SK-N-SH (cell line): ENCODE measurements at regions not wholly inside any gene's neighbourhood (a gene's known extent, or its start where the extent isn't known, plus 50 kb on each side); places are given as distances from the start of the nearest gene placed in this dataset.
A peak's percentile ranks its signal among the peaks of the same experiment; 100 is the strongest.

ENCODE experiments used
- CTCF ChIA-PET: fragments of 300-600, 350-600 bp; formaldehyde crosslinking; extraction: SDS; loops from one replicate; lab custom pipeline; 2021; lab: Yijun Ruan, JAX
- POLR2A ChIA-PET: fragments of 350-600 bp; sonication (Branson Sonifier 250); formaldehyde crosslinking; extraction: SDS; loops from one replicate; lab custom pipeline; 2020; ENCODE audit warnings: antibody characterized with exemption, inconsistent platforms; lab: Yijun Ruan, JAX
- DNase-seq: peaks from one replicate; pipeline ENCODE4 v3.0.0; 2012
- H2AFZ ChIP-seq: fragments of 200-600 bp; sonication (generic); 2 replicates; pipeline ENCODE4 v1.8.1; 2016; ENCODE audit warnings: antibody characterized with exemption, mild to moderate bottlenecking, low read depth
- H3F3A ChIP-seq: fragments of 200-600 bp; sonication (generic); replicated peaks from 2 replicates; pipeline ENCODE3; 2016; ENCODE audit warnings: antibody characterized with exemption, mild to moderate bottlenecking; ENCODE audit not compliant: insufficient read depth
- H3K27ac ChIP-seq, 2 experiments: fragments of 200-500 bp in 1 of 2; fragments of 200-600 bp in 1 of 2; sonication (Bioruptor generic) in 1 of 2; sonication (generic), shearing (Covaris generic) in 1 of 2; 2 replicates each; pipeline versions ENCODE4 v1.5.1 to v1.6.1; 2014 to 2016; ENCODE audit warnings: low read depth in 2 of 2, inconsistent platforms in 1 of 2, low read length in 1 of 2, mild to moderate bottlenecking in 1 of 2, mixed read lengths in 1 of 2
- H3K27me3 ChIP-seq: fragments of 200-600 bp; sonication (generic), shearing (Covaris generic); 2 replicates; pipeline ENCODE4 v1.6.1; 2016; ENCODE audit warnings: mixed run types; ENCODE audit not compliant: insufficient read depth
- H3K36me3 ChIP-seq, 2 experiments: fragments of 200-500 bp in 1 of 2; fragments of 200-600 bp in 1 of 2; sonication (Bioruptor generic) in 1 of 2; sonication (generic) in 1 of 2; replicated peaks in 1 of 2; 2 replicates each; pipeline versions ENCODE3 to v1.5.1; 2014 to 2016; ENCODE audit warnings: low read length in 1 of 2, mild to moderate bottlenecking in 1 of 2; ENCODE audit not compliant: insufficient read depth in 2 of 2, control insufficient read depth in 1 of 2
- H3K4me1 ChIP-seq, 2 experiments: fragments of 200-500 bp in 1 of 2; fragments of 200-600 bp in 1 of 2; sonication (Bioruptor generic) in 1 of 2; sonication (generic), shearing (Covaris generic) in 1 of 2; 2 replicates each; pipeline versions ENCODE4 v1.5.1 to v1.6.1; 2014 to 2016; ENCODE audit warnings: low read depth in 1 of 2, low read length in 1 of 2, mixed run types in 1 of 2; ENCODE audit not compliant: insufficient read depth in 2 of 2, control insufficient read depth in 1 of 2
- H3K4me2 ChIP-seq: fragments of 200-600 bp; sonication (generic), shearing (Covaris generic); 2 replicates; pipeline ENCODE4 v1.6.1; 2017; ENCODE audit warnings: mixed run types
- H3K4me3 ChIP-seq, 2 experiments: fragments of 200-500 bp in 1 of 2; fragments of 200-600 bp in 1 of 2; sonication (Bioruptor generic) in 1 of 2; sonication (generic), shearing (Covaris generic) in 1 of 2; 2 replicates each; pipeline versions ENCODE4 v1.5.1 to v1.8.1; 2014 to 2016; ENCODE audit warnings: low read depth in 2 of 2, inconsistent platforms in 1 of 2, low read length in 1 of 2, mild to moderate bottlenecking in 1 of 2, mixed read lengths in 1 of 2, moderate library complexity in 1 of 2
- H3K79me2 ChIP-seq: fragments of 200-600 bp; sonication (generic); 2 replicates; pipeline ENCODE4 v1.8.1; 2017; ENCODE audit warnings: mild to moderate bottlenecking; ENCODE audit not compliant: insufficient read depth
- H3K9ac ChIP-seq: fragments of 200-600 bp; sonication (generic); 2 replicates; pipeline ENCODE4 v1.6.1; 2017; ENCODE audit warnings: mixed run types
- H3K9me2 ChIP-seq: fragments of 200-600 bp; sonication (generic); 2 replicates; pipeline ENCODE4 v1.6.1; 2017; ENCODE audit warnings: mixed run types
- H3K9me3 ChIP-seq: fragments of 200-600 bp; sonication (generic); 2 replicates; pipeline ENCODE4 v1.6.1; 2017; ENCODE audit warnings: mixed run types, mild to moderate bottlenecking, moderate library complexity
- H4K20me1 ChIP-seq: fragments of 200-600 bp; sonication (generic); 2 replicates; pipeline ENCODE4 v1.6.1; 2017; ENCODE audit warnings: mild to moderate bottlenecking, mixed run types; ENCODE audit not compliant: insufficient read depth
- CHD2 ChIP-seq: fragments of 150-350 bp; IDR thresholded peaks from 2 replicates; pipeline ENCODE4 v1.6.1; 2018; ENCODE audit warnings: low read length; ENCODE audit not compliant: partially characterized antibody
- FOXJ3 ChIP-seq: sonication (generic); formaldehyde crosslinking; IDR thresholded peaks from 2 replicates; pipeline ENCODE4 v1.5.1; 2020; ENCODE audit warnings: mild to moderate bottlenecking, missing genetic modification reagents
- GATA2 ChIP-seq: sonication (generic); formaldehyde crosslinking; IDR thresholded peaks from 2 replicates; pipeline ENCODE4 v1.5.0; 2020; ENCODE audit warnings: mild to moderate bottlenecking, missing genetic modification reagents
- MEF2A ChIP-seq: IDR thresholded peaks from 2 replicates; pipeline ENCODE4 v1.4.0; 2012; ENCODE audit warnings: low read depth, borderline replicate concordance
- MXI1 ChIP-seq: IDR thresholded peaks from 2 replicates; pipeline ENCODE4 v1.6.1; 2012; ENCODE audit warnings: mild to moderate bottlenecking, low read depth, low read length, improper control_type of control experiment
- POLR2AphosphoS5 ChIP-seq: IDR thresholded peaks from 2 replicates; pipeline ENCODE4 v1.6.1; 2012; ENCODE audit warnings: low read depth, low read length
- RCOR1 ChIP-seq: fragments of 150-350 bp; IDR thresholded peaks from 2 replicates; pipeline ENCODE4 v1.6.1; 2017; ENCODE audit warnings: antibody characterized with exemption, low read length
- RFX5 ChIP-seq: IDR thresholded peaks from 2 replicates; pipeline ENCODE4 v1.6.1; 2012; ENCODE audit warnings: mild to moderate bottlenecking, improper control_type of control experiment, low read length
- SMC3 ChIP-seq: IDR thresholded peaks from 2 replicates; pipeline ENCODE4 v1.6.1; 2012; ENCODE audit warnings: low read depth, low read length, improper control_type of control experiment
- TAF1 ChIP-seq: IDR thresholded peaks from 2 replicates; pipeline ENCODE4 v1.6.1; 2012; ENCODE audit warnings: low read depth, mild to moderate bottlenecking, low read length, moderate library complexity, borderline replicate concordance
- TCF12 ChIP-seq: IDR thresholded peaks from 2 replicates; pipeline ENCODE4 v1.4.0; 2012
- TEAD4 ChIP-seq: IDR thresholded peaks from 2 replicates; pipeline ENCODE4 v1.4.0; 2012; ENCODE audit warnings: mild to moderate bottlenecking, borderline replicate concordance; ENCODE audit not compliant: insufficient read depth
- WGBS: methylation state at CpG from one replicate; pipeline ENCODE4 v1.1.6; 2017; ENCODE audit warnings: low lambda C conversion rate; 5-methylcytosine and 5-hydroxymethylcytosine counted together
- TF ChIP-seq, protein P1 (sequence below): fragments of 150-350 bp; IDR thresholded peaks from 2 replicates; pipeline ENCODE4 v1.6.1; 2017; ENCODE audit warnings: antibody characterized with exemption, low read length, low read depth, borderline replicate concordance
- TF ChIP-seq, protein P2 (sequence below): fragments of 200-600 bp; sonication (generic); IDR thresholded peaks from 2 replicates; pipeline ENCODE4 v1.6.1; 2017; ENCODE audit warnings: antibody characterized with exemption, mild to moderate bottlenecking, moderate library complexity
- TF ChIP-seq, protein P3 (sequence below): IDR thresholded peaks from 2 replicates; pipeline ENCODE4 v1.4.0; 2012; ENCODE audit warnings: low read depth, borderline replicate concordance
- TF ChIP-seq, protein P4 (sequence below): IDR thresholded peaks from 2 replicates; pipeline ENCODE4 v1.4.0; 2012; ENCODE audit warnings: low read depth, borderline replicate concordance
- TF ChIP-seq, protein P5 (sequence below): IDR thresholded peaks from 2 replicates; pipeline ENCODE4; 2012
- TF ChIP-seq, protein P6 (sequence below): IDR thresholded peaks from 2 replicates; pipeline ENCODE4 v1.4.0; 2012; ENCODE audit warnings: low read depth
- TF ChIP-seq, protein P7 (sequence below): IDR thresholded peaks from 2 replicates; pipeline ENCODE4 v1.6.1; 2012; ENCODE audit warnings: mild to moderate bottlenecking, low read depth, low read length, moderate library complexity

DNA sequence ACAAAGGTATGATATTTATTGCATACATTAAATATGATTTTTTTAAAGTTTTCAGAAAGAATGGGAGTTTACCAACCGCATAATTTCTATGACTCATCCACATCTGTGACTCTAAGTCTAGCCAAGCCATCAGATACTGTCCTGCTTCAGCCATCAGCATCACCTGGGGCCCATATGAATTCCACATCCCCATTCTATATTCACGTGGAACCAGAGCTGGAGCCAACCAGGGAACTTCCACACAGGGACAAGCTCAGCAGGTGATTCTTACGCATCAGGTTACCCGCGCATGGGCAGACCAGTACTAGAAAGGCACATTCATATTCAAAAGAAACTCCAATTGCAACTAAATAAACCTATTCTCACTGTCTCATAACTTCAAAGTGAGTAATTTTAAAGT lies 817.7 kb upstream of the IGFBP3 start:
- H3F3A ChIP-seq, result no peaks in the 10 kb centered on the region
- no peak for DNase-seq
- WGBS, result 85% methylated on average over 5 of the region's 5 CpGs
- H3K27me3 ChIP-seq, result no peaks in the 10 kb centered on the region
- H3K9me3 ChIP-seq, result no peaks in the 10 kb centered on the region
- H3K27ac ChIP-seq, result no peak overlapping the region
- POLR2A ChIA-PET, result no interaction called here
- TF ChIP-seq TCF12 (peak; percentile 47), MEF2A (no peak), FOXJ3 (CRISPR knock-in tag) (no peak), SMC3 (no peak), TAF1 (no peak), TEAD4 (no peak)
- TF ChIP-seq, protein P1, sequence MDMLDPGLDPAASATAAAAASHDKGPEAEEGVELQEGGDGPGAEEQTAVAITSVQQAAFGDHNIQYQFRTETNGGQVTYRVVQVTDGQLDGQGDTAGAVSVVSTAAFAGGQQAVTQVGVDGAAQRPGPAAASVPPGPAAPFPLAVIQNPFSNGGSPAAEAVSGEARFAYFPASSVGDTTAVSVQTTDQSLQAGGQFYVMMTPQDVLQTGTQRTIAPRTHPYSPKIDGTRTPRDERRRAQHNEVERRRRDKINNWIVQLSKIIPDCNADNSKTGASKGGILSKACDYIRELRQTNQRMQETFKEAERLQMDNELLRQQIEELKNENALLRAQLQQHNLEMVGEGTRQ, result no peak
- H3K4me2 ChIP-seq, result no peak overlapping the region
- no peaks in the 10 kb centered on the region for H4K20me1 ChIP-seq
- H3K9ac ChIP-seq, result no peak overlapping the region
- H3K4me3 ChIP-seq, result no peak overlapping the region
- no peak overlapping the region for H2AFZ ChIP-seq
- no peaks in the 10 kb centered on the region for H3K9me2 ChIP-seq
- H3K79me2 ChIP-seq, result no peaks in the 10 kb centered on the region
- H3K4me1 ChIP-seq, result peaks cover 0 to 13% of the 10 kb centered on the region in 2 experiments; a peak in 3 of 4 replicates
- no peaks in the 10 kb centered on the region for H3K36me3 ChIP-seq
- CTCF ChIA-PET, result interaction anchor here (1.3 kb wide), 1 partner anchor 441 kb away, joined by 5 read pairs; no protein-coding TSS in a partner anchor

DNA sequence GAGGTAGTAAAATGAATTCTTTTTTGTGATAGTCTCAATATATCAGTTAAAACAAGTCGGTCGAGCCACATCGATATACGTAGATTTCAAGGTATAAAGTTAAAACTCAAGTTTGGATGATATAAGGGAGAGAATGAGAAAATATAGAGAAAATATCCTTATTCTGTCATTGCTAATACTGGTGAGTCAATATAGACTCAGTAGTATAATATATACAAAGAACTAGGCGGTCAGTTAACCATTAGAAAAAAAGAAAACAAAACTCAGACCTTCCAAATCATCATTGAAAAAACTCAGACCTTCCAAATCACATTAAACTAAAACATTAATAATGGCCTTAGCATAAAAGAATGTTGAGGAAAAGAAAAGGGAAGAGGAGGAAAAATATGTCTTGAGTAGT lies 817.1 kb upstream of the IGFBP3 start:
- Histone ChIP-seq H3K4me2 (no peak overlapping the region), H3K9me2 (no peaks in the 10 kb centered on the region; the same call in 1 of the 2 replicates), H4K20me1 (no peaks in the 10 kb centered on the region), H3K79me2 (no peaks in the 10 kb centered on the region), H2AFZ (no peak overlapping the region), H3F3A (no peaks in the 10 kb centered on the region), H3K9me3 (no peaks in the 10 kb centered on the region), H3K36me3 (no peaks in the 10 kb centered on the region), H3K27ac (no peak overlapping the region), H3K4me1 (peaks cover 0 to 10% of the 10 kb centered on the region in 2 experiments; a peak in 3 of 4 replicates), H3K4me3 (no peak overlapping the region), H3K9ac (no peak overlapping the region), H3K27me3 (no peaks in the 10 kb centered on the region)
- ChIA-PET POLR2A (no interaction called here), CTCF (no interaction called here)
- no peak for DNase-seq
- WGBS, result 92% methylated on average over 5 of the region's 5 CpGs
- TF ChIP-seq, protein P2, sequence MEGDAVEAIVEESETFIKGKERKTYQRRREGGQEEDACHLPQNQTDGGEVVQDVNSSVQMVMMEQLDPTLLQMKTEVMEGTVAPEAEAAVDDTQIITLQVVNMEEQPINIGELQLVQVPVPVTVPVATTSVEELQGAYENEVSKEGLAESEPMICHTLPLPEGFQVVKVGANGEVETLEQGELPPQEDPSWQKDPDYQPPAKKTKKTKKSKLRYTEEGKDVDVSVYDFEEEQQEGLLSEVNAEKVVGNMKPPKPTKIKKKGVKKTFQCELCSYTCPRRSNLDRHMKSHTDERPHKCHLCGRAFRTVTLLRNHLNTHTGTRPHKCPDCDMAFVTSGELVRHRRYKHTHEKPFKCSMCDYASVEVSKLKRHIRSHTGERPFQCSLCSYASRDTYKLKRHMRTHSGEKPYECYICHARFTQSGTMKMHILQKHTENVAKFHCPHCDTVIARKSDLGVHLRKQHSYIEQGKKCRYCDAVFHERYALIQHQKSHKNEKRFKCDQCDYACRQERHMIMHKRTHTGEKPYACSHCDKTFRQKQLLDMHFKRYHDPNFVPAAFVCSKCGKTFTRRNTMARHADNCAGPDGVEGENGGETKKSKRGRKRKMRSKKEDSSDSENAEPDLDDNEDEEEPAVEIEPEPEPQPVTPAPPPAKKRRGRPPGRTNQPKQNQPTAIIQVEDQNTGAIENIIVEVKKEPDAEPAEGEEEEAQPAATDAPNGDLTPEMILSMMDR, result no peak
- TF ChIP-seq CHD2 (no peak), POLR2AphosphoS5 (no peak), GATA2 (no peak), MXI1 (no peak), RCOR1 (no peak), RFX5 (no peak)
- TF ChIP-seq, protein P3, sequence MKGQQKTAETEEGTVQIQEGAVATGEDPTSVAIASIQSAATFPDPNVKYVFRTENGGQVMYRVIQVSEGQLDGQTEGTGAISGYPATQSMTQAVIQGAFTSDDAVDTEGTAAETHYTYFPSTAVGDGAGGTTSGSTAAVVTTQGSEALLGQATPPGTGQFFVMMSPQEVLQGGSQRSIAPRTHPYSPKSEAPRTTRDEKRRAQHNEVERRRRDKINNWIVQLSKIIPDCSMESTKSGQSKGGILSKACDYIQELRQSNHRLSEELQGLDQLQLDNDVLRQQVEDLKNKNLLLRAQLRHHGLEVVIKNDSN, result no peak
- TF ChIP-seq, protein P4, sequence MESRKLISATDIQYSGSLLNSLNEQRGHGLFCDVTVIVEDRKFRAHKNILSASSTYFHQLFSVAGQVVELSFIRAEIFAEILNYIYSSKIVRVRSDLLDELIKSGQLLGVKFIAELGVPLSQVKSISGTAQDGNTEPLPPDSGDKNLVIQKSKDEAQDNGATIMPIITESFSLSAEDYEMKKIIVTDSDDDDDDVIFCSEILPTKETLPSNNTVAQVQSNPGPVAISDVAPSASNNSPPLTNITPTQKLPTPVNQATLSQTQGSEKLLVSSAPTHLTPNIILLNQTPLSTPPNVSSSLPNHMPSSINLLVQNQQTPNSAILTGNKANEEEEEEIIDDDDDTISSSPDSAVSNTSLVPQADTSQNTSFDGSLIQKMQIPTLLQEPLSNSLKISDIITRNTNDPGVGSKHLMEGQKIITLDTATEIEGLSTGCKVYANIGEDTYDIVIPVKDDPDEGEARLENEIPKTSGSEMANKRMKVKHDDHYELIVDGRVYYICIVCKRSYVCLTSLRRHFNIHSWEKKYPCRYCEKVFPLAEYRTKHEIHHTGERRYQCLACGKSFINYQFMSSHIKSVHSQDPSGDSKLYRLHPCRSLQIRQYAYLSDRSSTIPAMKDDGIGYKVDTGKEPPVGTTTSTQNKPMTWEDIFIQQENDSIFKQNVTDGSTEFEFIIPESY, result no peak
- TF ChIP-seq, protein P5, sequence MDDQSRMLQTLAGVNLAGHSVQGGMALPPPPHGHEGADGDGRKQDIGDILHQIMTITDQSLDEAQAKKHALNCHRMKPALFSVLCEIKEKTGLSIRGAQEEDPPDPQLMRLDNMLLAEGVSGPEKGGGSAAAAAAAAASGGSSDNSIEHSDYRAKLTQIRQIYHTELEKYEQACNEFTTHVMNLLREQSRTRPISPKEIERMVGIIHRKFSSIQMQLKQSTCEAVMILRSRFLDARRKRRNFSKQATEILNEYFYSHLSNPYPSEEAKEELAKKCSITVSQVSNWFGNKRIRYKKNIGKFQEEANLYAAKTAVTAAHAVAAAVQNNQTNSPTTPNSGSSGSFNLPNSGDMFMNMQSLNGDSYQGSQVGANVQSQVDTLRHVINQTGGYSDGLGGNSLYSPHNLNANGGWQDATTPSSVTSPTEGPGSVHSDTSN, result no peak
- TF ChIP-seq, protein P6, sequence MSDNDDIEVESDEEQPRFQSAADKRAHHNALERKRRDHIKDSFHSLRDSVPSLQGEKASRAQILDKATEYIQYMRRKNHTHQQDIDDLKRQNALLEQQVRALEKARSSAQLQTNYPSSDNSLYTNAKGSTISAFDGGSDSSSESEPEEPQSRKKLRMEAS, result no peak
- TF ChIP-seq, protein P7, sequence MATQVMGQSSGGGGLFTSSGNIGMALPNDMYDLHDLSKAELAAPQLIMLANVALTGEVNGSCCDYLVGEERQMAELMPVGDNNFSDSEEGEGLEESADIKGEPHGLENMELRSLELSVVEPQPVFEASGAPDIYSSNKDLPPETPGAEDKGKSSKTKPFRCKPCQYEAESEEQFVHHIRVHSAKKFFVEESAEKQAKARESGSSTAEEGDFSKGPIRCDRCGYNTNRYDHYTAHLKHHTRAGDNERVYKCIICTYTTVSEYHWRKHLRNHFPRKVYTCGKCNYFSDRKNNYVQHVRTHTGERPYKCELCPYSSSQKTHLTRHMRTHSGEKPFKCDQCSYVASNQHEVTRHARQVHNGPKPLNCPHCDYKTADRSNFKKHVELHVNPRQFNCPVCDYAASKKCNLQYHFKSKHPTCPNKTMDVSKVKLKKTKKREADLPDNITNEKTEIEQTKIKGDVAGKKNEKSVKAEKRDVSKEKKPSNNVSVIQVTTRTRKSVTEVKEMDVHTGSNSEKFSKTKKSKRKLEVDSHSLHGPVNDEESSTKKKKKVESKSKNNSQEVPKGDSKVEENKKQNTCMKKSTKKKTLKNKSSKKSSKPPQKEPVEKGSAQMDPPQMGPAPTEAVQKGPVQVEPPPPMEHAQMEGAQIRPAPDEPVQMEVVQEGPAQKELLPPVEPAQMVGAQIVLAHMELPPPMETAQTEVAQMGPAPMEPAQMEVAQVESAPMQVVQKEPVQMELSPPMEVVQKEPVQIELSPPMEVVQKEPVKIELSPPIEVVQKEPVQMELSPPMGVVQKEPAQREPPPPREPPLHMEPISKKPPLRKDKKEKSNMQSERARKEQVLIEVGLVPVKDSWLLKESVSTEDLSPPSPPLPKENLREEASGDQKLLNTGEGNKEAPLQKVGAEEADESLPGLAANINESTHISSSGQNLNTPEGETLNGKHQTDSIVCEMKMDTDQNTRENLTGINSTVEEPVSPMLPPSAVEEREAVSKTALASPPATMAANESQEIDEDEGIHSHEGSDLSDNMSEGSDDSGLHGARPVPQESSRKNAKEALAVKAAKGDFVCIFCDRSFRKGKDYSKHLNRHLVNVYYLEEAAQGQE, result no peak
